OCI-LY7 (cell line): ENCODE measurements at regions not wholly inside any gene's neighbourhood (a gene's known extent, or its start where the extent isn't known, plus 50 kb on each side); places are given as distances from the start of the nearest gene placed in this dataset.

Experiments
- EZH2phosphoT487 ChIP-seq: fragments of 200-600 bp; sonication (generic); IDR thresholded peaks from 2 replicates; pipeline ENCODE4 v1.6.1; 2018; ENCODE audit warnings: low read depth, borderline replicate concordance, mild to moderate bottlenecking, mixed run types, antibody characterized with exemption, low read length, moderate library complexity, mixed read lengths
- TF ChIP-seq, protein P1 (sequence below): fragments of 200-600 bp; sonication (generic); conservative IDR thresholded peaks from 2 replicates; pipeline ENCODE4 v1.5.1; 2014; ENCODE audit warnings: mild to moderate bottlenecking, antibody characterized with exemption, low read length, moderate library complexity, mixed read lengths

DNA sequence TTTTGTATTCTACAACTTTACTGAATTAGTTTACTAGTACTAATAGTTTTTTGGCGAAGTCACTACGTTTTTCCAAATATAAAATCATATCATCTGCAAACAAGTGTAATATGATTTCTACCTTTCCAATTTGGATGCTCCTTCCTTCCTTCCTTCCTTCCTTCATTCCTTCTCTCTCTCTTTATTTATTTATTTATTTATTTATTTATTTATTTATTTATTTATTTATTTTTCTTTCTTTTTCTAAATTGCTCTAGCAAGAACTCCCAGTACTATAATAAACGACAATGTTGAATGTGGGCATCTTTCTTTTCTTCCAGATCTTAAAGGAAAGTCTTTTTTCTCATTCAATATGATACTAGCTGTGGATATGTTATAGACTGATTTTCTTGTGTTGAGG lies 656.0 kb upstream of the LUZP2 start:
- TF ChIP-seq, protein P1, sequence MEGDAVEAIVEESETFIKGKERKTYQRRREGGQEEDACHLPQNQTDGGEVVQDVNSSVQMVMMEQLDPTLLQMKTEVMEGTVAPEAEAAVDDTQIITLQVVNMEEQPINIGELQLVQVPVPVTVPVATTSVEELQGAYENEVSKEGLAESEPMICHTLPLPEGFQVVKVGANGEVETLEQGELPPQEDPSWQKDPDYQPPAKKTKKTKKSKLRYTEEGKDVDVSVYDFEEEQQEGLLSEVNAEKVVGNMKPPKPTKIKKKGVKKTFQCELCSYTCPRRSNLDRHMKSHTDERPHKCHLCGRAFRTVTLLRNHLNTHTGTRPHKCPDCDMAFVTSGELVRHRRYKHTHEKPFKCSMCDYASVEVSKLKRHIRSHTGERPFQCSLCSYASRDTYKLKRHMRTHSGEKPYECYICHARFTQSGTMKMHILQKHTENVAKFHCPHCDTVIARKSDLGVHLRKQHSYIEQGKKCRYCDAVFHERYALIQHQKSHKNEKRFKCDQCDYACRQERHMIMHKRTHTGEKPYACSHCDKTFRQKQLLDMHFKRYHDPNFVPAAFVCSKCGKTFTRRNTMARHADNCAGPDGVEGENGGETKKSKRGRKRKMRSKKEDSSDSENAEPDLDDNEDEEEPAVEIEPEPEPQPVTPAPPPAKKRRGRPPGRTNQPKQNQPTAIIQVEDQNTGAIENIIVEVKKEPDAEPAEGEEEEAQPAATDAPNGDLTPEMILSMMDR: no peak
- no peak for TF ChIP-seq EZH2phosphoT487
